Common myeloid progenitor, CD34-positive (primary cell): ENCODE measurements at regions not wholly inside any gene's neighbourhood (a gene's known extent, or its start where the extent isn't known, plus 50 kb on each side); places are given as distances from the start of the nearest gene placed in this dataset.

Experiments used
- CTCF ChIA-PET: fragments of 350-600 bp; sonication (Branson Sonifier 250); formaldehyde crosslinking; loops from one replicate; lab custom pipeline; 2021; ENCODE audit warnings: antibody characterized with exemption; lab: Charles Lee
- POLR2A ChIA-PET: fragments of 350-600 bp; sonication (Branson Sonifier 250); formaldehyde crosslinking; loops from one replicate; lab custom pipeline; 2021; ENCODE audit warnings: antibody characterized with exemption; lab: Charles Lee
- DNase-seq, 3 donors: peaks; one replicate each; pipeline versions ENCODE4 v3.0.0 to v3.0.0-alpha.2; 2013
- H3K27ac ChIP-seq, 2 experiments: 1 replicate in 1 of 2; 2 replicates in 1 of 2; pipeline ENCODE4 v1.7.0; 2013; ENCODE audit warnings: inconsistent platforms in 2 of 2, low read length in 2 of 2, mild to moderate bottlenecking in 2 of 2, low read depth in 1 of 2, moderate library complexity in 1 of 2; ENCODE audit not compliant: severe bottlenecking in 2 of 2, insufficient read depth in 1 of 2, poor library complexity in 1 of 2
- H3K27me3 ChIP-seq, 5 experiments: replicated peaks in 2 of 5; 1 replicate in 3 of 5; 2 replicates in 2 of 5; pipeline versions ENCODE4 v1.6.1 to v1.7.0; 2013; ENCODE audit warnings: low read length in 4 of 5, mild to moderate bottlenecking in 2 of 5, moderate library complexity in 2 of 5, inconsistent platforms in 1 of 5; ENCODE audit not compliant: insufficient read depth in 5 of 5, control insufficient read depth in 4 of 5
- H3K36me3 ChIP-seq, 4 experiments: 1 replicate in 2 of 4; 2 replicates in 2 of 4; pipeline versions ENCODE4 v1.6.1 to v1.7.0; 2013; ENCODE audit warnings: low read length in 3 of 4, control low read depth in 1 of 4, mild to moderate bottlenecking in 1 of 4; ENCODE audit not compliant: control insufficient read depth in 4 of 4, insufficient read depth in 4 of 4
- H3K4me1 ChIP-seq, 4 experiments: 1 replicate in 3 of 4; 2 replicates in 1 of 4; pipeline versions ENCODE4 v1.6.1 to v1.7.1; 2013; ENCODE audit warnings: low read length in 3 of 4, mild to moderate bottlenecking in 3 of 4, control low read depth in 1 of 4, inconsistent platforms in 1 of 4, moderate library complexity in 1 of 4; ENCODE audit not compliant: control insufficient read depth in 4 of 4, insufficient read depth in 4 of 4; ENCODE audit errors: control extremely low read depth in 1 of 4
- H3K4me3 ChIP-seq, 7 experiments: 1 replicate in 4 of 7; 2 replicates in 3 of 7; pipeline versions ENCODE4 v1.5.1 to v1.7.0; 2013; ENCODE audit warnings: mild to moderate bottlenecking in 7 of 7, low read length in 6 of 7, moderate library complexity in 6 of 7, inconsistent platforms in 2 of 7, low read depth in 2 of 7, control low read depth in 1 of 7; ENCODE audit not compliant: insufficient read depth in 4 of 7, control insufficient read depth in 1 of 7; ENCODE audit errors: extremely low read depth in 1 of 7
- H3K9me3 ChIP-seq, 5 experiments: 1 replicate in 4 of 5; 2 replicates in 1 of 5; pipeline versions ENCODE4 v1.6.1 to v1.7.1; 2013; ENCODE audit warnings: low read length in 4 of 5, mild to moderate bottlenecking in 2 of 5, inconsistent platforms in 1 of 5, low read depth in 1 of 5, moderate library complexity in 1 of 5; ENCODE audit not compliant: control insufficient read depth in 4 of 5, insufficient read depth in 2 of 5; ENCODE audit errors: control extremely low read depth in 1 of 5
- WGBS: methylation state at CpG from one replicate; pipeline ENCODE4 v1.1.5; 2013; ENCODE audit not compliant: insufficient coverage; 5-methylcytosine and 5-hydroxymethylcytosine counted together

DNA sequence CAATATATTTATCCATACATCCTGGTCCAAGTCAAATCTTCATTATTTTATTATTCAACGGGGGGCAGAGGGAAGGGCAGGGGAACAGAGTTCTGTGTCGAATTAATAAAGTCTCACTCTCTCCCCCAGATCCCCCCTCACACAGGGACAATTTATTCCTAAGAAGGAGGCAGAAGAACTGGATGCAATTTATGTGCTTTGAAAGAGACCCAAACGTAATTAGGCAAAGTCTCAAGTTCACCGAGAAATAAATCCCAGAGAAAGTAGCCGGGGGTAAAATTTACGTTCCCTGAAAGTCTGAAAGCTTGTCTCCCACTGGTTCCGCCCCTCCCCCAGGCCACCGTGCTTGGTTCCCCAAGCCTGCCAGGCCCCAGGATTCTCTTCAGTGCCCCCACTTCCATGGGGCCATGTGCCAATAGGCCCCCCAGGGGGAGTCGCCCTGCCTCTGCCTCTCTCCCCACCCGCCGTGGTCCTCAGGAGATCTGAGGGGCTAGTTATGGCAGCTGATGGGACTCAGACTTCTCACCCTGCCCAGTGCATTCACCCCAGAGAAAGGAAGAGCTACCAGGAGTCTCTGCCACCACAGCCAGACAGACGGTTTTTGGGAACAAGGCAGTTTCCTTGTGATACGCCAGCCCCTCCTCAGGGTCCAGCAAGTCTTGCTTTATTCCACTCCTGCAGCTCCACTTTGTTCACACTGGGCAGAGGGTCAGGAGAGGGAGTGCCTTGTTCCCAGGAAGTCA is 215.5 kb downstream of the CYP26B1 start:
- 98% methylated on average over 9 of the region's 13 CpGs for WGBS
- CTCF ChIA-PET: interaction anchor here (1.1 kb wide), 1 partner anchor 9 kb away, joined by 3 read pairs; no protein-coding TSS in a partner anchor

GRCh38 chr2:71930049-71930681 is 217.5 kb downstream of the CYP26B1 start:
- no peak for DNase-seq
- H3K4me3 ChIP-seq: no peak overlapping the region
- H3K36me3 ChIP-seq: no peaks in the 10 kb centered on the region
- POLR2A ChIA-PET: no interaction called here
- CTCF ChIA-PET: no interaction called here
- H3K4me1 ChIP-seq: no peaks in the 10 kb centered on the region
- H3K27ac ChIP-seq: no peak overlapping the region
- peaks cover 0 to 6% (median 0%) of the 10 kb centered on the region in 5 experiments for H3K27me3 ChIP-seq
- H3K9me3 ChIP-seq: no peaks in the 10 kb centered on the region
- WGBS: 93% methylated on average over 9 of the region's 12 CpGs

More for the DNA sequence above, 215.5 kb downstream of the CYP26B1 start:
- no peaks in the 10 kb centered on the region for H3K4me1 ChIP-seq
- no peaks in the 10 kb centered on the region for H3K9me3 ChIP-seq
- POLR2A ChIA-PET: no interaction called here
- H3K27me3 ChIP-seq: peaks cover 0 to 6% (median 1%) of the 10 kb centered on the region in 5 experiments
- no peak for DNase-seq
- no peaks in the 10 kb centered on the region for H3K36me3 ChIP-seq
- no peak overlapping the region for H3K4me3 ChIP-seq
- H3K27ac ChIP-seq: no peak overlapping the region

DNA sequence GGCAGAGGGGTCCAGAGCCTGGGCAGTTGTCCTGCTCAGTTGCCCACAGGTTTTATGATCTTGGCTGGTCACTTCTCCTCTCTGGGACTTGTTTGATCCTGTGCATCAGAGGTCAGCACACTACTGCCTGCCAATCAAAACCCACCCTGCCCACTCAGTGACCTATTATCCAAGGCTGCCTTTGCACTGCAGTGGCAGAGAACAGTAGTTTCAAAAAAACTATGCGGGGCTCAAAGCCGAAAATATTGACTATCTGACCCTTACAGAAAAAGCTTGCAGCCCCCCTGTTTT is 218.2 kb downstream of the CYP26B1 start:
- Histone ChIP-seq H3K9me3 (no peaks in the 10 kb centered on the region), H3K4me3 (no peak overlapping the region), H3K4me1 (no peaks in the 10 kb centered on the region), H3K27ac (no peak overlapping the region), H3K36me3 (no peaks in the 10 kb centered on the region), H3K27me3 (peaks cover 0 to 6% (median 0%) of the 10 kb centered on the region in 5 experiments)
- no peak for DNase-seq
- WGBS: 100% methylated on average over 2 of the region's 2 CpGs
- ChIA-PET POLR2A (no interaction called here), CTCF (no interaction called here)

DNA sequence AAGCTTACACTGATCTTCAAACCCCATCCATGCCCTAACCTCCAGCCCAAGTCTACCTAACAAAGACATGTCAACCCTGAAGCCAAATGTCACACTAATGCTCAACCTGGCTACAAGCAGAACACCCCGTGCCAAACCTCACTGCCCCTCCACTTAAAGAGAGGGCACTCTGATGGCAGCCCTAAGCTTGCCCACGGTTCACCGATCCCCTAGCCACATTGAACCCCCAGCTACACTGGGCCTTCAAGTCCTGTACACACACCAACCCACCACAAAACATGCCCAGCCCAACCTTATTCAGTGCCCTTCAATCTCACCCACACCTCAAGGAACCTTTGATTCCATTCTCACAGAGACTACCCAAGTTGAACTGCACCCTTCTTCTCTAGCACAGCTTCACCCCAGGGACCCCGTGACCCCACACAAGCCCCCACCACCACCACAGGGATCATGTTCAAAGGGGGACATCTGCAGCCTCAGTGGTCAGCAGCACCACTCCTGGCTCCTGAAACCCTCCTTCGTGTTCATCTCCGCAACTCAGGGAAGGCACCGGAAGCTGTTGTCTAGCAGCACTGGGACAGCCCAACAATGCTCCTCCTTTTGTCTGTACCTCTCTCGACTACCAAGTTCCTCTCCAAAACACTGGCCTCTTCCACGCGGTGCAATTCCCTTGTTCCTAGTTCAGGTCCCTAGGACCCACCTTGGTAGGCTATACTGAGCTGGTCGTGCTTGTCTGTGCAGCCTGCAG is 218.8 kb downstream of the CYP26B1 start:
- Histone ChIP-seq H3K27ac (no peak overlapping the region), H3K9me3 (no peaks in the 10 kb centered on the region), H3K4me1 (no peaks in the 10 kb centered on the region), H3K4me3 (no peak overlapping the region), H3K36me3 (no peaks in the 10 kb centered on the region), H3K27me3 (peaks cover 0 to 5% (median 0%) of the 10 kb centered on the region in 5 experiments)
- no peak for DNase-seq
- ChIA-PET POLR2A (no interaction called here), CTCF (interaction anchor here (0.9 to 1.0 kb wide), 2 partner anchors 222 to 224 kb away, joined by 3 to 4 read pairs; no protein-coding TSS in a partner anchor)
- 95% methylated on average over 11 of the region's 11 CpGs for WGBS

DNA sequence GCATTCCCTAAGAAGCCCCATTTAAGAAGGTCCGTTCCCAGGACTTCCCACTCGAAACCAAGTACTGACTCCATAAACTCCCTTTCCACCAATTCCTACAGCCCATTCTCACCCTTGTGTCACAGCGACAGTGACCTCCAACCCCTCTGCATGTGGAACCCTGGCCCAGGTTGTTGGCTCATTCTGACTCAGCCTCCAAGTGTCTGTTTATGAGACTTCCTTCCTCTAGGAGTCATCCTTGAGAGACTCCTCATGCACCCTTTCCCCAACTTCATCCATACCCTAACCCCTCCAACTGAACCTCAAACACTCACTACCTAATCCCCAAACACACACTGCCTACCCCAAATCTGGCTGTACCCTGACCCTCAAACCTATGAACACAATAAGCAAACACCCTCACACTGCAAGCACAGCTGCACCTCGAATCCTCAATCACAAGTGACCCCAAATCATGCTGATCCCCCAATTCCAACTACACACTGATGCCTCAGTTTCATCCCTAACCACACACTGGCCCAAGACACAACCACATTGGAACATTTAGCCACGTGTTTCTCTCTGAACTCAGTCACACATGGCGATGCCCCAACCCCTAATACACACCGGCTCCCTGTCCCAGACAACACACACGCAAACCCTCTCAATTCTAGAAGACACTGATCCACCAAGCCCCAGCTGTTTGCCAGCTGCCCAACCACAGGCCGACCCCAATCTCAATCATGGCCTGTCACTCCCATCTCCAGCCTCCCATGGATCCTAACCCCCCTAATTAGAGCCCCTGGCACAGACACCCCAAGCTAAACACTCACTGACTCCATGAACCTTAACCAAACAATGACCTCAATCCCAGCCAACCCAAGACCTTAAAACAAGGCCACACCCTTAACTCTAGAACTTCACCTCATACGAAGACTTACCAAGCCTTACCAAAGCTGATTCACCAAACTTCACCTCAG is 219.6 kb downstream of the CYP26B1 start:
- ChIA-PET POLR2A (no interaction called here), CTCF (interaction anchor here (0.9 to 1.4 kb wide), 3 partner anchors 222 to 652 kb away, joined by 3 to 6 read pairs (median 4); no protein-coding TSS in a partner anchor)
- H3K9me3 ChIP-seq: no peaks in the 10 kb centered on the region
- no peaks in the 10 kb centered on the region for H3K4me1 ChIP-seq
- H3K27ac ChIP-seq: no peak overlapping the region
- H3K36me3 ChIP-seq: no peaks in the 10 kb centered on the region
- no peak overlapping the region for H3K4me3 ChIP-seq
- H3K27me3 ChIP-seq: no peaks in the 10 kb centered on the region
- WGBS: 97% methylated on average over 7 of the region's 10 CpGs
- DNase-seq: no peak

GRCh38 chr2:71926876-71927756 is 220.5 kb downstream of the CYP26B1 start:
- POLR2A ChIA-PET: no interaction called here

More at GRCh38 chr2:71926876-71927756, 220.5 kb downstream of the CYP26B1 start:
- no peak overlapping the region for H3K27ac ChIP-seq
- no peaks in the 10 kb centered on the region for H3K36me3 ChIP-seq
- H3K4me3 ChIP-seq: no peak overlapping the region
- CTCF ChIA-PET: interaction anchor here (0.6 to 6.1 kb wide), 4 partner anchors 9 to 1213 kb away, joined by 3 to 29 read pairs (median 5); no protein-coding TSS in a partner anchor
- 95% methylated on average over 12 of the region's 16 CpGs for WGBS
- no peaks in the 10 kb centered on the region for H3K27me3 ChIP-seq
- DNase-seq: no peak
- H3K4me1 ChIP-seq: no peaks in the 10 kb centered on the region
- no peaks in the 10 kb centered on the region for H3K9me3 ChIP-seq
